ENCODE measurements at regions not wholly inside any gene's neighbourhood (a gene's known extent, or its start where the extent isn't known, plus 50 kb on each side); places are given as distances from the start of the nearest gene placed in this dataset.

DNA sequence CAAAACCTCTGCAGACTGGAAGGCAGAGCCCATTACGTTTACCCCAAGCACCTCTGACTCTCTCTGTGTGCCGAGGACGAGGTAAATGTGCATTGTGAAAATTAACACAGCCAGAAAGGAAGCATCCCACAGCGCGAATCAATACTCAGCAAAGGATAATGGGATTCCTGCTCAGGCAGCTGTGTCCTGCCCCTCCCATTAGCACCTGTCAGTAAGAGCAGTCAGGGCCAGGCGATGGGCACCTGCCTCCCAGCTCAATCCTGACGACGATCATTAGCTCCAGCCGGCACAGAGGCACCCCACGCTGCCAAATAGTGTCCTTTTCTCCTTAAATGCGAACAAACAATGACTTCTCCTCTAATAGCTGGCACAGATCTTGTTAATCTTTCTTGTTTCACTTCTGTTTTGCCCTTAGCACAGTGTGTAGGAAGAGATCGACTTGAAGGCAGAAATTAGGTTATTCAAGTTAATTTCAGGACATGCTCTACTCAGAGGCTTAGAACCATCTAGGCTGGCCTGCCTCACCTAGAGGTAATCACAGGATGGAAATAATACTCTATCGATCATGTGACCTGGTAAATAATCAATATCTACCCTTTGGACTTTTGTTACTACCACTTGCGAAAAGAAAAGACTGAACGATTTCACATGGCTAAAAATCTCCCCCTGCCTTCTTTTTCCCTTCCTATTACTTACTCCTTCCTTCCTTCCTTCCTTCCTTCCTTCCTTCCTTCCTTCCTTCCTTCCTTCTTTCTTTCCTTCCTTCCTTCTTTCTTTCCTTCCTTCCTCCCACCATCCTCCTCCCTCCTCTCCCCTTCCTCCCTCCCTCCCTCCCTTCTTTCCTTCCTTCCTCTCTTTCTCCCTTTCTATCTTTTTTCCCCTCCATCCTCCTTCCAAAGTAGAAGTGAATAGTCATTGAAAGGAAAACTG, 487.9 kb upstream of the ID2 start:
- Mint-ChIP-seq H3K4me3 (no peak overlapping the region), H3K27me3 (ENCODE audit: low read depth) (peaks cover 2% of the 10 kb centered on the region), H3K4me1 (ENCODE audit: low read depth) (no peaks in the 10 kb centered on the region), H3K27ac (no peak overlapping the region), H3K9me3 (no peaks in the 10 kb centered on the region), H3K36me3 (ENCODE audit: low read depth) (no peaks in the 10 kb centered on the region)
- DNase-seq = no peak
- intact Hi-C loops (cut with micrococcal nuclease) = no loop called here
- CTCF ChIA-PET = no interaction called here

DNA sequence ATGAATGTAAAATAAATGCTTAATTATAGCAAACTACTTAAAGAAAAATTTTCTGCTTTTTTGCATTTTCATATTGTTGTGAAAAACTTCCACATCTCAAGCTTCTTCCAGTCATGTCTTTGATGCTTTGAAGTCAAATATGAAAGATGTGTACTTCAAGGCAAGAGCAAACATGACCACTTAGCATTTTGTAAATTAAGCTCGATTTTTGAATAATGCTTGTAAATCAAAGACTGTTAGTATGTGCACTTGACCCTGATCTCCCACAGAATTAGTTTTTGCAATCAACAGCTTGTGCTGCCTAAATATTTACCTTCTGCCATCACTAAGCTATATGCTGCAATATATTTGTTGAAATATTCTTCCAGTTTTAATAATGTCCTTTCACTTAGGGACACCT, 486.1 kb upstream of the ID2 start:
- intact Hi-C loops (cut with micrococcal nuclease) = no loop called here
- no peak for DNase-seq
- Mint-ChIP-seq H3K36me3 (ENCODE audit: low read depth) (peaks cover 2% of the 10 kb centered on the region), H3K27me3 (ENCODE audit: low read depth) (peaks cover 8% of the 10 kb centered on the region), H3K4me3 (no peak overlapping the region), H3K9me3 (peaks cover 1% of the 10 kb centered on the region), H3K4me1 (ENCODE audit: low read depth) (no peaks in the 10 kb centered on the region), H3K27ac (no peak overlapping the region)
- CTCF ChIA-PET = interaction anchor here (0.6 to 0.7 kb wide), 2 partner anchors 302 to 473 kb away, joined by 3 read pairs; no protein-coding TSS in a partner anchor

GRCh38 chr2:8196316-8196715, 485.5 kb upstream of the ID2 start:
- Mint-ChIP-seq H3K27me3 (ENCODE audit: low read depth) (peaks cover 8% of the 10 kb centered on the region), H3K9me3 (peaks cover 1% of the 10 kb centered on the region), H3K36me3 (ENCODE audit: low read depth) (peaks cover 2% of the 10 kb centered on the region), H3K4me1 (ENCODE audit: low read depth) (no peaks in the 10 kb centered on the region), H3K27ac (no peak overlapping the region), H3K4me3 (no peak overlapping the region)
- no peak for DNase-seq
- CTCF ChIA-PET = no interaction called here
- intact Hi-C loops (cut with micrococcal nuclease) = no loop called here

GRCh38 chr2:8197101-8197500, 484.8 kb upstream of the ID2 start:
- Mint-ChIP-seq H3K4me1 (ENCODE audit: low read depth) (peaks cover 3% of the 10 kb centered on the region), H3K9me3 (peaks cover 1% of the 10 kb centered on the region), H3K4me3 (no peak overlapping the region), H3K27me3 (ENCODE audit: low read depth) (peaks cover 8% of the 10 kb centered on the region), H3K36me3 (ENCODE audit: low read depth) (peaks cover 2% of the 10 kb centered on the region), H3K27ac (no peak overlapping the region)
- intact Hi-C loops (cut with micrococcal nuclease) = no loop called here
- no peak for DNase-seq
- CTCF ChIA-PET = no interaction called here

- no peak overlapping the region for H3K4me3 Mint-ChIP-seq
- H3K9me3 Mint-ChIP-seq = peaks cover 1% of the 10 kb centered on the region
- H3K36me3 Mint-ChIP-seq (ENCODE audit: low read depth) = peaks cover 2% of the 10 kb centered on the region
- H3K4me1 Mint-ChIP-seq (ENCODE audit: low read depth) = peaks cover 7% of the 10 kb centered on the region
- intact Hi-C loops (cut with micrococcal nuclease) = no loop called here
- H3K27me3 Mint-ChIP-seq (ENCODE audit: low read depth) = peaks cover 8% of the 10 kb centered on the region
- CTCF ChIA-PET = no interaction called here
- no peak for DNase-seq
- H3K27ac Mint-ChIP-seq = no peak overlapping the region
Observed at GRCh38 chr2:8197825-8198224, 484.0 kb upstream of the ID2 start.

GRCh38 chr2:8198766-8199382, 483.0 kb upstream of the ID2 start:
- H3K27ac Mint-ChIP-seq = no peak overlapping the region
- H3K9me3 Mint-ChIP-seq = peaks cover 1% of the 10 kb centered on the region
- peaks cover 7% of the 10 kb centered on the region for H3K4me1 Mint-ChIP-seq (ENCODE audit: low read depth)
- H3K27me3 Mint-ChIP-seq (ENCODE audit: low read depth) = peaks cover 6% of the 10 kb centered on the region
- no peak for DNase-seq
- intact Hi-C loops (cut with micrococcal nuclease) = no loop called here
- H3K4me3 Mint-ChIP-seq = no peak overlapping the region
- CTCF ChIA-PET = no interaction called here
- H3K36me3 Mint-ChIP-seq (ENCODE audit: low read depth) = peaks cover 2% of the 10 kb centered on the region

- peaks cover 1% of the 10 kb centered on the region for H3K9me3 Mint-ChIP-seq
- DNase-seq = no peak
- peaks cover 7% of the 10 kb centered on the region for H3K4me1 Mint-ChIP-seq (ENCODE audit: low read depth)
- intact Hi-C loops (cut with micrococcal nuclease) = no loop called here
- H3K27me3 Mint-ChIP-seq (ENCODE audit: low read depth) = peaks cover 6% of the 10 kb centered on the region
- no peak overlapping the region for H3K4me3 Mint-ChIP-seq
- CTCF ChIA-PET = no interaction called here
- peaks cover 2% of the 10 kb centered on the region for H3K36me3 Mint-ChIP-seq (ENCODE audit: low read depth)
- no peak overlapping the region for H3K27ac Mint-ChIP-seq
Observed at GRCh38 chr2:8202132-8202531, 479.7 kb upstream of the ID2 start.

GRCh38 chr2:8203364-8203763, 478.5 kb upstream of the ID2 start:
- no peak for DNase-seq
- Mint-ChIP-seq H3K4me3 (no peak overlapping the region), H3K9me3 (peaks cover 11% of the 10 kb centered on the region), H3K4me1 (ENCODE audit: low read depth) (peaks cover 7% of the 10 kb centered on the region), H3K27me3 (ENCODE audit: low read depth) (peaks cover 6% of the 10 kb centered on the region), H3K36me3 (ENCODE audit: low read depth) (peaks cover 2% of the 10 kb centered on the region), H3K27ac (no peak overlapping the region)
- intact Hi-C loops (cut with micrococcal nuclease) = no loop called here
- CTCF ChIA-PET = interaction anchor here (1.0 kb wide), 1 partner anchor 14 kb away, joined by 3 read pairs; no protein-coding TSS in a partner anchor

DNA sequence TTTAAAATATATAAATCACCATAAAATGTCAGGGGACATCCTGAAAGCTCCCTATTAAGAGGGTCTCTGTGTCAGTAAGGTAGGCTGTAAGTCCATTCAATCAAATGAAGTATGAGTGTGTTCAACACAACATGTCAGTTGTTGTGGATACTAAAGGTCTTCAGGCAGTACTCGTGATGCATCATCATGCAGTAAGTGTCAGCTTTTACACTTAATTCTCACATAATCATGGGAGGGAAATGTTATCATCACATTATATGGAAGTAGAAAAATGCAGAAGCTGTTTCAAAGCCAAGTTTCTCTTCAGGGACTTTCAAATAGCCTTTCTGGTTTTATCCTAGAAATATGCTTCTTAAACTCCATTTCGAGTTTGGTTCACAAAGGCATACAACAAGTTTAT, 477.1 kb upstream of the ID2 start:
- H3K27me3 Mint-ChIP-seq (ENCODE audit: low read depth) = peaks cover 6% of the 10 kb centered on the region
- peaks cover 2% of the 10 kb centered on the region for H3K36me3 Mint-ChIP-seq (ENCODE audit: low read depth)
- H3K4me1 Mint-ChIP-seq (ENCODE audit: low read depth) = peaks cover 7% of the 10 kb centered on the region
- intact Hi-C loops (cut with micrococcal nuclease) = no loop called here
- H3K4me3 Mint-ChIP-seq = no peak overlapping the region
- DNase-seq = no peak
- CTCF ChIA-PET = no interaction called here
- H3K27ac Mint-ChIP-seq = no peak overlapping the region
- peaks cover 15% of the 10 kb centered on the region for H3K9me3 Mint-ChIP-seq

GRCh38 chr2:8209494-8209893, 472.4 kb upstream of the ID2 start:
- H3K9me3 Mint-ChIP-seq = peaks cover 14% of the 10 kb centered on the region
- intact Hi-C loops (cut with micrococcal nuclease) = no loop called here
- H3K27ac Mint-ChIP-seq = no peak overlapping the region
- H3K36me3 Mint-ChIP-seq (ENCODE audit: low read depth) = no peaks in the 10 kb centered on the region
- no peak for DNase-seq
- H3K4me3 Mint-ChIP-seq = no peak overlapping the region
- no peaks in the 10 kb centered on the region for H3K4me1 Mint-ChIP-seq (ENCODE audit: low read depth)
- no peaks in the 10 kb centered on the region for H3K27me3 Mint-ChIP-seq (ENCODE audit: low read depth)
- CTCF ChIA-PET = no interaction called here

DNA sequence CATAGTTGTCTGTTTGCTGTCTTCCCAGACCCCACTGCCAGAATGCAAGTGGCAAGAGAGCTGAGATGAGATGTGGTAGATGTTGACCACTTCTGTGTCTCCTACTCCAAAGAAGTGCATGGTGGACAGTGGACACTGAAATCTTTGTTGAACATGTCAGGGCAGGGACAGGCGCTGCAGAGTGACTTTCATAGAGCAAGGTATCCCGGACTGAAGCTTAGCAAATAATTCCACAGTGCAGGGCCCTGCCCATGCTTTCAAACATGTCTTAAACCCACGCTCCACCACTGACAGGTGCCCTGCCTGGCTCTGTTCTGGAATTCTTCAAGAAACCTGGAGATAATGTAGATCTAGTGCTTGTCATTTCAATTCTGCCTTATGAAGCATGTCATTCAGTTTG, 470.5 kb upstream of the ID2 start:
- H3K9me3 Mint-ChIP-seq = peaks cover 14% of the 10 kb centered on the region
- DNase-seq = no peak
- H3K36me3 Mint-ChIP-seq (ENCODE audit: low read depth) = no peaks in the 10 kb centered on the region
- H3K27me3 Mint-ChIP-seq (ENCODE audit: low read depth) = no peaks in the 10 kb centered on the region
- H3K4me3 Mint-ChIP-seq = no peak overlapping the region
- no peaks in the 10 kb centered on the region for H3K4me1 Mint-ChIP-seq (ENCODE audit: low read depth)
- intact Hi-C loops (cut with micrococcal nuclease) = no loop called here
- CTCF ChIA-PET = no interaction called here
- no peak overlapping the region for H3K27ac Mint-ChIP-seq

DNA sequence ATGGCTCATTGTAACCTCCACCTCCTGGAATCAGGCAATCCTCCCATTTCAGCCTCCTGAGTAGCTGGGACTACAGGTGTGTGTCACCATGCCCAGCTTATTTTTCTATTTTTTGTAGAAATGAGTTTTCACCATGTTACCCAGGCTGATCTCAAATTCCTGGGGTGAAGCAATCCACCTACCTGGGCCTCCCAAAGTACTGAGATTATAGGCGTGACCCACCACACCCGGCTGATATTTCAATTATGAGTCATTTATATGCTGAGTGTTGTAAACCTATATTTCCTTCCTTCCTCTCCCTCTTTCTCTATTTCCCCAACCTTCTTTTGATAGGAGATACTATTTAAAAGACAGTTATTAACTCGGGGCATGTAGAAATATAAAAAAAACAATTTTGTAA, 469.6 kb upstream of the ID2 start:
- DNase-seq = no peak
- Mint-ChIP-seq H3K4me3 (no peak overlapping the region), H3K27ac (no peak overlapping the region), H3K27me3 (ENCODE audit: low read depth) (no peaks in the 10 kb centered on the region), H3K36me3 (ENCODE audit: low read depth) (no peaks in the 10 kb centered on the region), H3K4me1 (ENCODE audit: low read depth) (no peaks in the 10 kb centered on the region), H3K9me3 (peaks cover 14% of the 10 kb centered on the region)
- CTCF ChIA-PET = interaction anchor here (1.0 kb wide), 1 partner anchor 23 kb away, joined by 3 read pairs; no protein-coding TSS in a partner anchor
- intact Hi-C loops (cut with micrococcal nuclease) = no loop called here

All from activated naive CD4-positive, alpha-beta T cell treated with anti-CD3 and anti-CD28 coated beads for 36 hours (primary cell).